HEK293T (cell line): ENCODE measurements at regions not wholly inside any gene's neighbourhood (a gene's known extent, or its start where the extent isn't known, plus 50 kb on each side); places are given as distances from the start of the nearest gene placed in this dataset.

ENCODE experiments used
- CTCF ChIA-PET: fragments of 350-600 bp; formaldehyde crosslinking; extraction: SDS; loops from one replicate; lab custom pipeline; 2021; ENCODE audit warnings: antibody characterized with exemption, inconsistent platforms; lab: Yijun Ruan, JAX
- POLR2A ChIA-PET: fragments of 350-600 bp; formaldehyde crosslinking; extraction: SDS; loops from one replicate; lab custom pipeline; 2020; ENCODE audit warnings: antibody characterized with exemption, inconsistent platforms; lab: Yijun Ruan, JAX
- DNase-seq: peaks from one replicate; pipeline ENCODE4 v3.0.0; 2012; ENCODE audit warnings: mixed read lengths; ENCODE audit errors: extremely low spot score
- ARNT ChIP-seq: fragments of 450-650 bp; IDR thresholded peaks from 2 replicates; pipeline ENCODE4 v1.6.1; 2017; ENCODE audit warnings: mild to moderate bottlenecking
- BHLHE40 ChIP-seq: fragments of 450-650 bp; IDR thresholded peaks from 2 replicates; pipeline ENCODE4 v1.6.1; 2016; ENCODE audit warnings: mild to moderate bottlenecking, moderate library complexity, borderline replicate concordance
- CTBP1 ChIP-seq: fragments of 450-650 bp; IDR thresholded peaks from 2 replicates; pipeline ENCODE4 v1.6.1; 2016; ENCODE audit warnings: borderline replicate concordance
- ELF4 ChIP-seq: fragments of 450-650 bp; IDR thresholded peaks from 2 replicates; pipeline ENCODE4 v1.6.1; 2017; ENCODE audit warnings: antibody characterized with exemption
- FOXA1 ChIP-seq: fragments of 450-650 bp; IDR thresholded peaks from 2 replicates; pipeline ENCODE4 v1.6.1; 2016; ENCODE audit warnings: mild to moderate bottlenecking
- FOXK2 ChIP-seq: fragments of 450-650 bp; IDR thresholded peaks from 2 replicates; pipeline ENCODE4 v1.6.1; 2016; ENCODE audit warnings: mild to moderate bottlenecking
- FOXM1 ChIP-seq: fragments of 450-650 bp; IDR thresholded peaks from 2 replicates; pipeline ENCODE4 v1.6.1; 2017; ENCODE audit warnings: mild to moderate bottlenecking, borderline replicate concordance
- HDGF ChIP-seq: fragments of 450-650 bp; IDR thresholded peaks from 2 replicates; pipeline ENCODE4 v1.6.1; 2017; ENCODE audit warnings: antibody characterized with exemption, borderline replicate concordance
- L3MBTL2 ChIP-seq: fragments of 450-650 bp; conservative IDR thresholded peaks from 2 replicates; pipeline ENCODE4 v1.6.1; 2016; ENCODE audit warnings: mild to moderate bottlenecking
- LEF1 ChIP-seq: fragments of 450-650 bp; IDR thresholded peaks from 2 replicates; pipeline ENCODE4 v1.6.1; 2017; ENCODE audit warnings: mild to moderate bottlenecking, borderline replicate concordance
- NFRKB ChIP-seq: fragments of 450-650 bp; IDR thresholded peaks from 2 replicates; pipeline ENCODE4 v1.6.1; 2016; ENCODE audit warnings: mild to moderate bottlenecking, moderate library complexity
- SP1 ChIP-seq: fragments of 450-650 bp; IDR thresholded peaks from 2 replicates; pipeline ENCODE4 v1.6.1; 2017
- SUZ12 ChIP-seq: fragments of 450-650 bp; IDR thresholded peaks from 2 replicates; pipeline ENCODE4 v1.6.1; 2016; ENCODE audit warnings: mild to moderate bottlenecking
- TARDBP ChIP-seq: fragments of 450-650 bp; IDR thresholded peaks from 2 replicates; pipeline ENCODE4 v1.6.1; 2016
- ZNF384 ChIP-seq: fragments of 450-650 bp; IDR thresholded peaks from 2 replicates; pipeline ENCODE4 v1.6.1; 2016
- TF ChIP-seq, protein P1 (sequence below): fragments of 450-650 bp; IDR thresholded peaks from 2 replicates; pipeline ENCODE4 v1.6.1; 2016

GRCh38 chr18:47413327-47413726 lies 161.9 kb upstream of the SKOR2 start:
- ChIA-PET POLR2A (no interaction called here), CTCF (no interaction called here)
- no peak for DNase-seq
- TF ChIP-seq L3MBTL2, result no peak
- TF ChIP-seq ELF4, result no peak
- TF ChIP-seq ZNF384, result no peak
- no peak for TF ChIP-seq FOXA1
- TF ChIP-seq TARDBP, result no peak
- TF ChIP-seq FOXK2, result no peak
- no peak for TF ChIP-seq SP1
- TF ChIP-seq LEF1, result no peak
- no peak for TF ChIP-seq NFRKB
- TF ChIP-seq HDGF, result no peak

DNA sequence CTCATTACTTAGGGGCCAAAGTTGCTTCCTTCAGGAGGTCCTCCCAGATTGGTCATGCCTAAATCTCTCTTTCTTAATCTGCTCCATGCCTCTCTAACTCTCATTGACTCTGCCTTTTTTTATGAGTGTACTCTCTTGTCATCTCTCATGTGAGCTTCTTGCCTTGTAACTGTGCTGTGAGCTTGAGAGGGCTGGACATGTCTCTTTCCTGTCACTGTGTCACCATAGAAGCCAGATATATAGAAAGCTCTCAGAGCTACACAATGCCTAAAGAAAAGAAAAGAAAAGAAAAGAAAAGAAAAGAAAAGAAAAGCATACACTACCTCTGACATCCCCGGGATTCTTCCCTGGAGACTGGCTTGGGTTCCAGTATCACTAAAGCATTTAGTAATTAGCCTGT lies 161.5 kb upstream of the SKOR2 start:
- TF ChIP-seq CTBP1 (no peak), ZNF384 (no peak), HDGF (no peak), BHLHE40 (no peak), LEF1 (no peak), SUZ12 (no peak), SP1 (no peak)
- TF ChIP-seq, protein P1, sequence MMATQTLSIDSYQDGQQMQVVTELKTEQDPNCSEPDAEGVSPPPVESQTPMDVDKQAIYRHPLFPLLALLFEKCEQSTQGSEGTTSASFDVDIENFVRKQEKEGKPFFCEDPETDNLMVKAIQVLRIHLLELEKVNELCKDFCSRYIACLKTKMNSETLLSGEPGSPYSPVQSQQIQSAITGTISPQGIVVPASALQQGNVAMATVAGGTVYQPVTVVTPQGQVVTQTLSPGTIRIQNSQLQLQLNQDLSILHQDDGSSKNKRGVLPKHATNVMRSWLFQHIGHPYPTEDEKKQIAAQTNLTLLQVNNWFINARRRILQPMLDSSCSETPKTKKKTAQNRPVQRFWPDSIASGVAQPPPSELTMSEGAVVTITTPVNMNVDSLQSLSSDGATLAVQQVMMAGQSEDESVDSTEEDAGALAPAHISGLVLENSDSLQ, result no peak
- no peak for DNase-seq
- CTCF ChIA-PET, result no interaction called here
- POLR2A ChIA-PET, result no interaction called here

- ChIA-PET POLR2A (no interaction called here), CTCF (no interaction called here)
- DNase-seq, result no peak
- TF ChIP-seq ARNT (no peak), CTBP1 (no peak), ELF4 (no peak), FOXM1 (no peak), BHLHE40 (no peak), TARDBP (no peak), FOXA1 (no peak), HDGF (no peak), LEF1 (no peak), SP1 (no peak), L3MBTL2 (no peak), FOXK2 (no peak), ZNF384 (no peak)
- TF ChIP-seq, protein P1, result no peak
These were observed 159.7 kb upstream of the SKOR2 start for GRCh38 chr18:47411159-47411558.

GRCh38 chr18:47410139-47410538 lies 158.7 kb upstream of the SKOR2 start:
- ChIA-PET POLR2A (no interaction called here), CTCF (interaction anchor here (0.7 kb wide), 1 partner anchor 191 kb away, joined by 3 read pairs; no protein-coding TSS in a partner anchor)
- DNase-seq, result no peak
- TF ChIP-seq HDGF (no peak), FOXA1 (no peak), TARDBP (no peak), BHLHE40 (no peak), CTBP1 (no peak)

GRCh38 chr18:47409519-47409918 lies 158.1 kb upstream of the SKOR2 start:
- ChIA-PET POLR2A (no interaction called here), CTCF (interaction anchor here (0.7 kb wide), 1 partner anchor 190 kb away, joined by 3 read pairs; no protein-coding TSS in a partner anchor)
- no peak for TF ChIP-seq BHLHE40
- no peak for TF ChIP-seq FOXM1
- TF ChIP-seq ARNT, result no peak
- no peak for TF ChIP-seq ELF4
- TF ChIP-seq HDGF, result no peak
- no peak for TF ChIP-seq FOXK2
- TF ChIP-seq ZNF384, result no peak
- no peak for TF ChIP-seq NFRKB
- TF ChIP-seq FOXA1, result no peak
- TF ChIP-seq LEF1, result no peak
- TF ChIP-seq L3MBTL2, result no peak
- no peak for TF ChIP-seq CTBP1
- no peak for TF ChIP-seq SUZ12
- no peak for TF ChIP-seq TARDBP
- TF ChIP-seq SP1, result no peak
- TF ChIP-seq, protein P1, result no peak

DNA sequence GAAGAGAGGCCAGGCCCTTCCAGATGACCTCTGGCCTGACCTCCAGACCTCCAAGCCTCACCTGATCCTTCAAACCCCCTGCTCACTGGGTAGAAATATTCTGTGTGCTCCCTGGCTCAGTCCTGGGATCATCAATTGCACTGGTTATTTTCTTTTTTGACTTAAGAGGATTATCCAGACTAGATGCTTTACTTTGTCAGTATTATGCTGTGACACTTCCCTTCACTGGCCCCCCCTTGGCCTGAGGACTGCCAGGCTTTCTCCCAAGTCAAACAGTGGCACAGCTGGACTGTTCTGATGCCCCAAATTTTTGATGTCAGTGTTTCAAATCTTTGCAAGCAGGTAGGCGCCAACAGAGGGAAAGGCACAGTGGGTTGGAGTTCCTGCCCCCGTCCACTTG lies 156.3 kb upstream of the SKOR2 start:
- DNase-seq, result no peak
- TF ChIP-seq ARNT (no peak), FOXA1 (no peak), FOXK2 (no peak), SUZ12 (no peak), L3MBTL2 (no peak), ZNF384 (no peak), LEF1 (no peak), CTBP1 (no peak), HDGF (no peak), ELF4 (no peak), TARDBP (no peak), SP1 (no peak), BHLHE40 (no peak)
- TF ChIP-seq, protein P1, result no peak
- ChIA-PET CTCF (no interaction called here), POLR2A (no interaction called here)

More at GRCh38 chr18:47409519-47409918, 158.1 kb upstream of the SKOR2 start:
- DNase-seq, result no peak
